22Rv1 (cell line): ENCODE measurements at regions not wholly inside any gene's neighbourhood (a gene's known extent, or its start where the extent isn't known, plus 50 kb on each side); places are given as distances from the start of the nearest gene placed in this dataset.

Source experiments
- ZFX ChIP-seq: fragments of 450-650 bp; IDR thresholded peaks from 2 replicates; pipeline ENCODE4 v1.6.1; 2017; ENCODE audit warnings: antibody characterized with exemption, borderline replicate concordance
- TF ChIP-seq, protein P1 (sequence below): fragments of 450-650 bp; IDR thresholded peaks from 2 replicates; pipeline ENCODE4 v1.5.1; 2017; ENCODE audit warnings: mild to moderate bottlenecking

- TF ChIP-seq, protein P1, sequence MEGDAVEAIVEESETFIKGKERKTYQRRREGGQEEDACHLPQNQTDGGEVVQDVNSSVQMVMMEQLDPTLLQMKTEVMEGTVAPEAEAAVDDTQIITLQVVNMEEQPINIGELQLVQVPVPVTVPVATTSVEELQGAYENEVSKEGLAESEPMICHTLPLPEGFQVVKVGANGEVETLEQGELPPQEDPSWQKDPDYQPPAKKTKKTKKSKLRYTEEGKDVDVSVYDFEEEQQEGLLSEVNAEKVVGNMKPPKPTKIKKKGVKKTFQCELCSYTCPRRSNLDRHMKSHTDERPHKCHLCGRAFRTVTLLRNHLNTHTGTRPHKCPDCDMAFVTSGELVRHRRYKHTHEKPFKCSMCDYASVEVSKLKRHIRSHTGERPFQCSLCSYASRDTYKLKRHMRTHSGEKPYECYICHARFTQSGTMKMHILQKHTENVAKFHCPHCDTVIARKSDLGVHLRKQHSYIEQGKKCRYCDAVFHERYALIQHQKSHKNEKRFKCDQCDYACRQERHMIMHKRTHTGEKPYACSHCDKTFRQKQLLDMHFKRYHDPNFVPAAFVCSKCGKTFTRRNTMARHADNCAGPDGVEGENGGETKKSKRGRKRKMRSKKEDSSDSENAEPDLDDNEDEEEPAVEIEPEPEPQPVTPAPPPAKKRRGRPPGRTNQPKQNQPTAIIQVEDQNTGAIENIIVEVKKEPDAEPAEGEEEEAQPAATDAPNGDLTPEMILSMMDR = no peak
- TF ChIP-seq ZFX = no peak
Observed at GRCh38 chr12:34289431-34290380, 267.4 kb downstream of the ALG10 start.
